ENCODE measurements at regions not wholly inside any gene's neighbourhood (a gene's known extent, or its start where the extent isn't known, plus 50 kb on each side); places are given as distances from the start of the nearest gene placed in this dataset.

DNA sequence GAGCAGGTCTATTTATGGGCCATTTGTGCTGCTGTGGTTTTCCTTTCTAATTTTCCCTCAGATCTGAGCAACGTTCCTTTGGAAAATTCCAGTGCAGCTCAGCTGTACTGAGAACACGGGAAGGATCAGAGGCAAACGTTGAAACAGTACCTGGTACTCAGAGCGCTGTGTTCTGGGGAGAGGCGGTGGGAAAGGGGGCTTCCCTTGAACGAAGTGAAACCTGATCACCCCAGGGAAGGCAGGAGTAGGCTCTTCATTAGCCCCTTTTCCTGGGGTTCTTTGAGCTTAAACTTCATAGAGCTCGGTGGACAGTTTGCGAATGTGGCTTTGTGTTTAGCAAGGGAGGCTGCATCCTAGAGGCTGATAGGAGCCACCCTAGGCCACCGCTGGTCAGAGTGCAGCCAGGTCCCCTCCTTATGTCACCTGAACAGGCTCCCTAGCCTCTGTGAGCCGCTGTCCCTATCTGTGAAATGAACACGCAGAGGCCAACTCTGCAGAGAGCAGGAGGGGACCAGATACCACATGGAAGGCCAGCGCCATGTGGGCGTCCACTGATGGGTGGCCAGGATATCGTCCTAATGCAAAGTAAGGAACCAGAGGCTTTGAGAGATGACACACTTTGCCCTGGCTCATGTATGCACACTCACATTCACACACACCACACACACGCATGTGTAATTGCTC is 1464.8 kb downstream of the BRD1 start (continued):
- TF ChIP-seq, protein P1, sequence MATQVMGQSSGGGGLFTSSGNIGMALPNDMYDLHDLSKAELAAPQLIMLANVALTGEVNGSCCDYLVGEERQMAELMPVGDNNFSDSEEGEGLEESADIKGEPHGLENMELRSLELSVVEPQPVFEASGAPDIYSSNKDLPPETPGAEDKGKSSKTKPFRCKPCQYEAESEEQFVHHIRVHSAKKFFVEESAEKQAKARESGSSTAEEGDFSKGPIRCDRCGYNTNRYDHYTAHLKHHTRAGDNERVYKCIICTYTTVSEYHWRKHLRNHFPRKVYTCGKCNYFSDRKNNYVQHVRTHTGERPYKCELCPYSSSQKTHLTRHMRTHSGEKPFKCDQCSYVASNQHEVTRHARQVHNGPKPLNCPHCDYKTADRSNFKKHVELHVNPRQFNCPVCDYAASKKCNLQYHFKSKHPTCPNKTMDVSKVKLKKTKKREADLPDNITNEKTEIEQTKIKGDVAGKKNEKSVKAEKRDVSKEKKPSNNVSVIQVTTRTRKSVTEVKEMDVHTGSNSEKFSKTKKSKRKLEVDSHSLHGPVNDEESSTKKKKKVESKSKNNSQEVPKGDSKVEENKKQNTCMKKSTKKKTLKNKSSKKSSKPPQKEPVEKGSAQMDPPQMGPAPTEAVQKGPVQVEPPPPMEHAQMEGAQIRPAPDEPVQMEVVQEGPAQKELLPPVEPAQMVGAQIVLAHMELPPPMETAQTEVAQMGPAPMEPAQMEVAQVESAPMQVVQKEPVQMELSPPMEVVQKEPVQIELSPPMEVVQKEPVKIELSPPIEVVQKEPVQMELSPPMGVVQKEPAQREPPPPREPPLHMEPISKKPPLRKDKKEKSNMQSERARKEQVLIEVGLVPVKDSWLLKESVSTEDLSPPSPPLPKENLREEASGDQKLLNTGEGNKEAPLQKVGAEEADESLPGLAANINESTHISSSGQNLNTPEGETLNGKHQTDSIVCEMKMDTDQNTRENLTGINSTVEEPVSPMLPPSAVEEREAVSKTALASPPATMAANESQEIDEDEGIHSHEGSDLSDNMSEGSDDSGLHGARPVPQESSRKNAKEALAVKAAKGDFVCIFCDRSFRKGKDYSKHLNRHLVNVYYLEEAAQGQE (IDR thresholded peaks at IDR 0.05; ENCODE audit: unreplicated experiment): no peak
- TF ChIP-seq EZH2phosphoT487 (IDR thresholded peaks at IDR 0.05; ENCODE audit: unreplicated experiment) (no peak), ZNF114 (CRISPR knock-in tag; IDR thresholded peaks at IDR 0.05) (no peak), STAT1 (IDR thresholded peaks at IDR 0.05; ENCODE audit: unreplicated experiment) (no peak), EZH2 (IDR thresholded peaks at IDR 0.05; ENCODE audit: low read depth, unreplicated experiment) (no peak), CREB1 (CRISPR knock-in tag; IDR thresholded peaks at IDR 0.05; ENCODE audit: low read depth) (no peak)
- TF ChIP-seq, protein P2, sequence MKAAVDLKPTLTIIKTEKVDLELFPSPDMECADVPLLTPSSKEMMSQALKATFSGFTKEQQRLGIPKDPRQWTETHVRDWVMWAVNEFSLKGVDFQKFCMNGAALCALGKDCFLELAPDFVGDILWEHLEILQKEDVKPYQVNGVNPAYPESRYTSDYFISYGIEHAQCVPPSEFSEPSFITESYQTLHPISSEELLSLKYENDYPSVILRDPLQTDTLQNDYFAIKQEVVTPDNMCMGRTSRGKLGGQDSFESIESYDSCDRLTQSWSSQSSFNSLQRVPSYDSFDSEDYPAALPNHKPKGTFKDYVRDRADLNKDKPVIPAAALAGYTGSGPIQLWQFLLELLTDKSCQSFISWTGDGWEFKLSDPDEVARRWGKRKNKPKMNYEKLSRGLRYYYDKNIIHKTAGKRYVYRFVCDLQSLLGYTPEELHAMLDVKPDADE (IDR thresholded peaks at IDR 0.05): no peak

DNA sequence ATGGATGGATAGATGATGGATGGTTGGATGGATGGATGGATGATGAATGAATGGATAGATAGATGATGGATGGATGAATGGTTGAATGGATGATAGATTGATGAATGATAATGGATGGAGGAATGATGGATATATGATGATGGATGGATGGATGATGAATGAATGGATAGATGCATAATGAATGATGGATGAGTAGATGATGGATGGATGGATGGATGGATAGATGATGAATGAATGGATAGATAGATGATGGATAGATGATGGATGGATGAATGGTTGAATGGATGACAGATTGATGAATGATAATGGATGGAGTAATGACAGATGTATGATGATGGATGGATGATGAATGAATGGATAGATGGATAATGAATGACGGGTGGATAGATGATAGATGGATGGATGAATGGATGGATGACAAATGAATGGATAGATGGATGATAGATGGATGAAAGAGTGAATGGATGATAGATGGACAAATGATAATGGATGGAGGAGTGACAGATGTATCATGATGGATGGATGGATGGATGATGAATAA is 1466.5 kb downstream of the BRD1 start:
- Mint-ChIP-seq H3K4me1 (peaks cover 19% of the 10 kb centered on the region), H3K9me3 (no peaks in the 10 kb centered on the region), H3K27me3 (ENCODE audit: insufficient read depth, low read depth, poor library complexity) (peaks cover 4% of the 10 kb centered on the region), H3K36me3 (ENCODE audit: low read depth) (no peaks in the 10 kb centered on the region; the same call in 2 of the 3 replicates), H3K4me3 (no peak overlapping the region), H3K27ac (no peak overlapping the region)
- no peaks in the 10 kb centered on the region for H3K9me2 ChIP-seq (ENCODE audit: insufficient read depth)
- no peaks in the 10 kb centered on the region for H3K79me2 ChIP-seq (replicated peaks; ENCODE audit: insufficient read depth)
- no peaks in the 10 kb centered on the region for H3K36me3 ChIP-seq (ENCODE audit: insufficient read depth)
- H3F3A ChIP-seq (replicated peaks; ENCODE audit: low read depth): no peaks in the 10 kb centered on the region
- DNase-seq (ENCODE audit: low spot score) (no peak), ATAC-seq (no peak)
- TF ChIP-seq POLR2AphosphoS5 (IDR thresholded peaks at IDR 0.05; ENCODE audit: low read depth): no peak
- H2AFZ ChIP-seq: no peak overlapping the region
- no peak overlapping the region for H3K4me3 ChIP-seq
- no peak overlapping the region for H3K27ac ChIP-seq (ENCODE audit: low read depth)
- H3K4me2 ChIP-seq: no peak overlapping the region
- H3K27me3 ChIP-seq (ENCODE audit: insufficient read depth): no peaks in the 10 kb centered on the region
- no peaks in the 10 kb centered on the region for H4K20me1 ChIP-seq (replicated peaks; ENCODE audit: insufficient read depth)
- H3K4me1 ChIP-seq (ENCODE audit: insufficient read depth): no peaks in the 10 kb centered on the region

- Histone ChIP-seq H3K9me2 (ENCODE audit: insufficient read depth) (no peaks in the 10 kb centered on the region), H3K27me3 (ENCODE audit: insufficient read depth) (no peaks in the 10 kb centered on the region), H4K20me1 (replicated peaks; ENCODE audit: insufficient read depth) (no peaks in the 10 kb centered on the region), H2AFZ (no peak overlapping the region), H3F3A (replicated peaks; ENCODE audit: low read depth) (no peaks in the 10 kb centered on the region), H3K27ac (ENCODE audit: low read depth) (no peak overlapping the region), H3K79me2 (replicated peaks; ENCODE audit: insufficient read depth) (no peaks in the 10 kb centered on the region), H3K36me3 (ENCODE audit: insufficient read depth) (no peaks in the 10 kb centered on the region), H3K4me1 (ENCODE audit: insufficient read depth) (no peaks in the 10 kb centered on the region), H3K4me3 (no peak overlapping the region), H3K4me2 (no peak overlapping the region)
- Mint-ChIP-seq H3K36me3 (ENCODE audit: low read depth) (no peaks in the 10 kb centered on the region; the same call in 2 of the 3 replicates), H3K27ac (no peak overlapping the region), H3K27me3 (ENCODE audit: insufficient read depth, low read depth, poor library complexity) (peaks cover 3% of the 10 kb centered on the region), H3K4me3 (no peak overlapping the region), H3K4me1 (peaks cover 21% of the 10 kb centered on the region), H3K9me3 (no peaks in the 10 kb centered on the region)
- no peak for DNase-seq (ENCODE audit: low spot score)
- no peak for ATAC-seq
- TF ChIP-seq NANOG (IDR thresholded peaks at IDR 0.05; ENCODE audit: borderline replicate concordance) (no peak), ZNF331 (CRISPR knock-in tag; IDR thresholded peaks at IDR 0.05; ENCODE audit: low read depth) (no peak)
- TF ChIP-seq, protein P2 (IDR thresholded peaks at IDR 0.05): no peak
These were observed 1468.1 kb downstream of the BRD1 start for GRCh38 chr22:48359613-48359965.

All from GM23338 (cell line).